Renal cortex interstitium (tissue), 11 donors: ENCODE measurements at regions not wholly inside any gene's neighbourhood (a gene's known extent, or its start where the extent isn't known, plus 50 kb on each side); places are given as distances from the start of the nearest gene placed in this dataset.

Source experiments
- DNase-seq, 11 donors: peaks; one replicate each; pipeline ENCODE4 v3.0.0-alpha.2; 2013; ENCODE audit warnings: low read depth in 9 of 11, low spot score in 4 of 11; ENCODE audit errors: extremely low read depth in 1 of 11

DNA sequence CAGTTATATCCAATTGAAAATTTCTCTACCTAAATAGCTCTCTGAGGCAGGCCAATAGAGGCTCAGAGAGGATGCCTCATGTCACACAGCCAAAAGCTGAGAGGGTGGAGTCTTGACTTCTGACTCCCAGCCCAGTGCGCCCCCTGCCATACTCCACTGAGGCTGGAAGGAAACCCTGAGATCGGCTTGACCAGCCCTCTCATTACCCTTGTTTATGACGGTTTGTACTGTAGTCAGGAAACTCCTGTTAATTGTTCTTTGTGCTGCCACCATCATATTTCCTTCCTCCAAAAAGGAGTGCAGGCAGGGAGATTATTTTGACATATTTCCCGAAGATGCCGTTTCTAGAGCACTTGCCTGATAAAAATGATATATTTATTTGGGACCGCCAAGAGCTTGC, 107.9 kb downstream of the AIPL1 start:
- peak in 5 of 11 donors; percentile 7 to 28 (median 11) for DNase-seq

GRCh38 chr17:6326483-6326882, 108.4 kb downstream of the AIPL1 start:
- DNase-seq, result no peak

- DNase-seq, result no peak
Observed at GRCh38 chr17:6325741-6326140, 109.2 kb downstream of the AIPL1 start.

DNA sequence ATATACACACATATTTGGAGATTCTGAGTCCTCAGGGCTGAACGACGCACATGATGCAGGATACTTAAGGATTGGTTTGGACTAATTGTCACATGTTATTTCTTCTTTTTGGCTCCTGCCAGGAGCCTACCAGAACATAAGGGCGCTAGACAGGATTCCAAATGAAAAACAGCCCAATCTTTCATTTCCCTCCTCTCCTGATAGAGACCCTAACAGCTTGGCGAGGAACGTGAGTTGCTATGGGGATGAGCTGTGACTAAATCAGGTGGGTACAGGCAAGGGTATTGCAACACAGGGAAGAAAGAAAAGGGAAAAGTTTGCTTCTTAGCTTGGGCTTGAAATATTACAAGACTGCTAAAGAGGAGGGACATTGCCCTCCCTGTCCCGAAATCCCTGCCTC, 109.9 kb downstream of the AIPL1 start:
- DNase-seq, result no peak

GRCh38 chr17:6323626-6324356, 111.1 kb downstream of the AIPL1 start:
- DNase-seq, result no peak

GRCh38 chr17:6322316-6322715, 112.6 kb downstream of the AIPL1 start:
- no peak for DNase-seq

DNA sequence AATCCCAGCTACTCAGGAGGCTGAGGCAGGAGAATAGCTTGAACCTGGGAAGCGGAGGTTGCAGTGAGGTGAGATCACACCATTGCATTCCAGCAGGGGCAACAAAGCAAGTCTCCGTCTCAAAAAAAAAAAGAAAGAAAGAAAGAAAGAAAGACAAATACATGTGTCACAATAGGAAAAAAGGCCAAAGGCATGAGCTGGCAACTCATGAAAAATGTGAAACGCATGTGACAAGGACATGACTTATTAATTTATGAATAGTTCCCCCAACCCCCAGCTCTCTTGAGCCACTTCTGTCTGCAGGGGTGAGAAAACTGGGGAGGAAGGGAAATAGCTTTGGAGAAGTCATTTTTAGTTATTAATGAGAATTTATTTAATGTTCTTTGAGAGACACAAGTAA, 120.6 kb downstream of the AIPL1 start:
- no peak for DNase-seq

GRCh38 chr17:6313835-6314234, 121.1 kb downstream of the AIPL1 start:
- DNase-seq, result no peak

GRCh38 chr17:6306820-6307219, 128.1 kb downstream of the AIPL1 start:
- DNase-seq, result no peak

DNA sequence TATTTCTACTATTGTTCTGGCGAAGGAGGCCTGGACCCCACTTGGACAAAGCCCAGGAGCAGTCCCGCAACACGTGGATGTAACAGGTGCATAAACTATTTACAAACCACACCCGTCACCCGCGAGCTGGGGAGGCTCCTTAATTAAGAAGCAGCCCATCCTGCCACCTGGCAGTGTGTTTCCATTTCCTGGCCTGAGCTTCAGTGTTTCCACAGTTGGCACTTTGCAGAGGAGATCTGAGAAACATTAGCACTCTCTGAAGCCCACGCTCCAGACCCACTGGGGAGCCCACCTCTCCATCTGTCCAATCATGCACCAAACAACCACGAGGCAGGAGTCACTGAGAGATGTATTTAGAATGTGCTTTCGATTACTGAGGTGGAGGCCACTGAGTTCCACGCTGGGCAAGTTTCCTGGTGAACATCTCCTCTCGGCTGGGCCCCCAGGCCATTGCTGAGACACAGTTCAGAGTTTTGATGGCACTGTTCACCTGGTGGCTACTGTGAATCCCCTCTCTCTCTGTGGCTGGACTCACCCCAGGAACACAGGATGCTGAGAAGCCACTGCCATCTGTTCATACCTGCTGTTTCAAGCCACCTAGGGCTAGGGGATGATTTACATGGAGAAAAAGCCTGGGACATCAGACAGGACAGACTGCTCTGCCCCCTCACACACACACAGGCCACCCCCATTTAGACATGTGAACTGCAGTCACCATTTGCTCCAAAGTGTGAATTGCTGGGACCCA, 129.1 kb downstream of the AIPL1 start:
- DNase-seq, result no peak

DNA sequence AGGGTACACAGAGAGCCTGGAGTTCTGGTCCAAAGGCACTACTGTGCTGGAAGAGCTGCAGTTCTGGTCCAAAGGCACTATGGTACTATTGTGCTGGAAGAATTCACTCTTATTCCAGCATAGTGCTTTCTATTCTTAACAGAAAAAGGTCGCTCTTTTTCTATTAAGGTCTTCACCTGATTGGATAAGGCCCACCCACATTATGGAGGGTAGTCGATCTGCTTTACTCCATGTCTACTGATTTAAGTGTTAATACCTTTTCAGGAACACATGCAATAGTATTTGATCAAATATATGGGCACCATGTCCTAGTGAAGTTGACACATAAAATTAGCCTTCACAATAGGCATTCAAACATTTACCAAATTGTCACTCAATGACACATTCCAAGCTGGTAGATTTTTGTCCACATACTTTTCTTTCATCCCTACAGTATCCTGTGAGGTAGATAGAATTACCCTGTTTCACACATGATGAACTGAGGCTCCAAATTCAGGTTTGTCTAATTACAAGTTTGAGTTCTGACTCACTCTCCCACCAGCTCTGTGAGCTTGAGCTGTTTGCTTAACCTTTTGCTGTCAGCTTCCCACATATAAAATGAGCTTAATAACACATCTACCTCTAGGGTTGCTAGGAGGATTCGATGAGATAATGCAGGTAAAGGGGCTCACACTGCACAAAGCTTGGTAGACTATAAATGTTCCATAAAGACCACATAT, 129.9 kb downstream of the AIPL1 start:
- peak in 1 of 11 donors; percentile 22 for DNase-seq

DNA sequence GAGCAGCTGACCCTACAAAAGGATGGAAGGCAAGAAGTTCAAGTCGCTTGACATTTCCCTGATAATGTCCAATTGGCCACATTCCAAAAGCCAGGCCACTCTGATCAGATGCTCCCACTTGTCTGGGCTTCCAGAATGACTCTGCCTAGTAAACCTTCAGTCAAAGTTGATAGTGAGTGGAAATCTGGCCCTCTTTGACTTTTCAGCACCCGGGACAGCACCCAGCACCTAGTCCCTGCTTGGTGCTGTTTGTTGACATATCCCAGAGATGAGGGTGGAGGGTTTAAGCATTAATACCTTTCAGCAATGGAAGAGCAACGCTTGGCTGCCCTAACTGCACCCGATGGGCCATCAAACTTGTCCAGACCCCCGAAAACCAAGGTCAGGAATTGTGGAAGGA, 131.3 kb downstream of the AIPL1 start:
- peak in 10 of 11 donors; percentile 34 to 64 (median 57) for DNase-seq

GRCh38 chr17:6299275-6299674, 135.6 kb downstream of the AIPL1 start:
- no peak for DNase-seq

DNA sequence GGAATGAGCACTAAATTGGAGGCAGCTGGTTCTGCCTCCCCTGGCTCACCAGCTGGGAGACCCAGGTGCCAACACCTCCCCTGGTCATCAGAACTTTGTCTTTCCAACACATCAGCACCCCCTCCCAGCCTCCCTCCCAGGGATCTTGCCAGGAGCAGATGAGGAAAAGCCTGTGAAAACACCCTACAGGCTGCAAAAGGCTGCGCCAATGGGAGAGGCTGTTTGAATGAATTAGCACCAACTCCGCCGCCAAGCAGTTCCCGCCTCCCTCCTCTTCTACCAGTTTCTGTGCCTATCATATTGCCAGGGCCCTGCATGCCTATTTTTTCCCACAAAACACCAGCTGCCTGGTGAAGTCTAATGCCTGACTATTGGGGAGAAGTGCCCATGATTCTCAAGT, 137.0 kb downstream of the AIPL1 start:
- DNase-seq, result no peak

DNA sequence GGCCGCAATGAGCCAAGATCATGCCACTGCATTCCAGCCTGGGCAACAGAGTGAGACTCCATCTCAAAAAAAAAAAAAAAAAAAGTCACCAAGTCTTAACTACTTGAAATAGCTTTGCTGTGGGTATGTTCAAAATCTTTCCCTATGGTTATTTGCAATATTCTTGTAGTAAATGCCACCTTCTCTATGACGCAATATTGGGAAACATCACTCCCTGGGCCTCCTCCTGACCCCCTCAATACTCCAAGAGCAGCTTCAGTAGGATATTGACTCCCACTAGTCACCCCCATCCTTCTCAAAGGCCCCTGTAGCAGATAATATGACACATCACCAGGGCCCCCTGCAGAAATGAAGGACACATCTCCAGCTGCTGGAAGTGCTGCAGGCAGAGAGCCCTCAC, 137.8 kb downstream of the AIPL1 start:
- DNase-seq, result no peak

GRCh38 chr17:6290488-6291196, 144.3 kb downstream of the AIPL1 start:
- no peak for DNase-seq

- no peak for DNase-seq
Observed at GRCh38 chr17:6286233-6286632, 148.7 kb downstream of the AIPL1 start.

DNA sequence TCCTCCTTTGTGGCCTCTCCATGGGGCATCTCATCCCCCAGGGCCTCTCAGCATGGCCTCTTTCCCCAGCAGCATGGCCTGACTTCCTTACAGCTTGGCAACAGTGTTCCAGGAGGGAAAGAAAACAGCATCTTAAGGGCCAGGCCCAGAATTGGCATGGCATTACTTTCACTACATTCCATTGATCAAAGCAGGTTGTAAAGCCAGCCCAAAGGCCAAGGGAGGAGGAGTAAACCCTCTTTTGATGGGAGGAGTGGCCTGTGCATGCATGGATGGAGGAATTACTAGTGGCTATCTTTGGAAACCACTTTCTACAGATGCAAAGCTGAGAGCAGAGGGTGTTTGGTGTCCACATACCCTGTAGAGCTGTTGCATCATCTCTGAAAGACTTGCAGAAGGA, 149.4 kb downstream of the AIPL1 start:
- peak in 2 of 11 donors; percentile 20 to 21 for DNase-seq

- peak in 1 of 11 donors; percentile 14 for DNase-seq
Observed at GRCh38 chr17:6279659-6280058, 155.3 kb downstream of the AIPL1 start.
